T-helper 22 cell (primary cell): ENCODE measurements at regions not wholly inside any gene's neighbourhood (a gene's known extent, or its start where the extent isn't known, plus 50 kb on each side); places are given as distances from the start of the nearest gene placed in this dataset.
"Not testable (repeated sequence)": the region's sequence is repeated elsewhere in the genome, so short reads cannot be mapped to it uniquely, and the experiment has no call there.

Experiments used
- DNase-seq: peaks from one replicate; pipeline ENCODE4 v3.0.0-alpha.2; 2020; ENCODE audit warnings: low read depth

DNA sequence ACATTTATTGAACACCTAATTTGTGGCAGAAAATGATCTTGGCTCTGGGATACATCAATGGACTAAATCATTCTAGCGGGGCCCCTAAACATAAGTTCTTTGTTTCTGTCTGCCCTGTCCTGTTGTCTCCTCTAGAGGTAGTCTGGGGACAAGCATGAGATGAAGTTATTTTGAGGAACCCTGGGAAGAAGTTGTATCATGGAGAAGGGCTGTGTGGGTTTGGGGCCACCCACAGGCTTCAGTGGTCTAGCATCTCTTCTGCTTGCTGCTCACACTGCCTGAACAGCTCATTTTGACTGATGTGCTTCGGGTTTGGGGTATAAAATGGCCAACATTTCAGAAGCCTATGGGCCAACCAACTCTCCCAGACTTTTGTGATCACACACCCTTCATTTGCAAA is 50.3 kb upstream of the OSBPL11 start:
- no peak for DNase-seq

DNA sequence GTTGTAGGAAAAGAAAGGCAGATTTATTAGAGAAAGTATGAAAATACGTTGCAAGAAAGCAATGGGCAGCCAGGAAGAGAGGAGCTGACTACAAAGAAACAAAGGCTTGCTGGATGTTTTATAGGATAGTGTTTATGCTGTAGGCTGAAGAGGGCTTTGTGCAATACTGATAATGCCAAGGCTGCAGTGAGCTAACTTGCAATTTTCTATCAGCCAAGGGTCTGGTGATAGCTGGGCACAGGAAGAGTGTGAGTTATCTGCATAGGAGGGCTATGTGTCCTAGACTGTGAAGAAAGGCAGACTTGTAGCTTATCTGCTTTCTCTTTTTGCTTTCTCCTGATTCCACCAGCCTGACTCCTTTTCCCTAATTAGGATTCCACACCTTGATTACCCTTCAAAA is 51.3 kb upstream of the OSBPL11 start:
- no peak for DNase-seq

DNA sequence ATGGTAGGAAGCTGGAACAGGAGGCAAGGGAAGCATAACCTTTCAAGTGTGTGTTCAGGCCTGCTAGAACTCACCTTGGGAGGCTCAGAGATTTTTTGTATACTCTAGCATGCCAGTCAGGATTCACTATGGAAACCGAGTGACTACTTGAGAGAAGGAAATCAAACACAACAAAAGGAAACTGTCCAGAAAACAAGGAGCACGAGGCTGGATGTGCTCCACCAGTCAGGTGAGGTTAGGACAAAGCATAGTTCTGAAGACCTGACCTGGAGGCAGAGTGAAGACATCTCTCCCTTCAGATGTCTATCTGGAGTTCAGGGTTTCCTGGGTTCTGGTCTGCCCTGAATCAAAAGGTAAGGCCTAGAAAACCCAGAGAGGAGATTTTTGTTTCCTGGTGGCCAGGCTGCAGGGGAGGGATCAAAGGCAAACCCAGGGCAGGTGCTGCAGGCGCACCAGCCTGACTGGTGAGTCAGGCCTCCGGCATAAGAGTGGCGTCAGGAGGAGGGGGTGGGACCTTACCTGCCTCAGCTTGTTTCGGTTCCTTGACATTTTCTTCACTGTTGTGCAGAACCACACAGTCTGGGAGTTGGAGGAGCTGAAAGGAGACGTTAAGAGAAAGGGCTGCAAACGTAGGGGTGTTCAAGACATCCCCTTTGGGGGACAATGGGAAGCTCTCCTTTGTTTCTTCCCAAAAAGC is 52.2 kb upstream of the OSBPL11 start:
- no peak for DNase-seq

DNA sequence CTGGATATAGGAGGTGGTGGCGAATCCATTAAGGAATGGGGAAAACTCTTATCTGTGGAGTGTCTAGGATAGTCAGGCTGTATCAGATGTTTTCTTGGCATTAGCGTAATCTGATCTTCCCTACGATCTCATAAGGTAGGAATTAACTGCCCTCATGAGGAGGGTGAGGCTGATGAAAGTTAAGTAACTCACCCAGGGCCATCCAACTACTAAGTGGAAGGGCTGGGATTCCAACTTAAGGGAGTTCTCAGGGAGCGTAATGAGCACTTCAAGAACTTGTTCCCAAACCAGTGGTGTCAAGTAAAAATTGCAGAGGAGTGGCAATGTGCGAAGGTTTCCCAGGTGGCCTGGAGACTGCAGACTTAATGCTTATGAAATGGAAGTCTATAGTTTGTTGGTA is 55.9 kb upstream of the OSBPL11 start:
- no peak for DNase-seq

DNA sequence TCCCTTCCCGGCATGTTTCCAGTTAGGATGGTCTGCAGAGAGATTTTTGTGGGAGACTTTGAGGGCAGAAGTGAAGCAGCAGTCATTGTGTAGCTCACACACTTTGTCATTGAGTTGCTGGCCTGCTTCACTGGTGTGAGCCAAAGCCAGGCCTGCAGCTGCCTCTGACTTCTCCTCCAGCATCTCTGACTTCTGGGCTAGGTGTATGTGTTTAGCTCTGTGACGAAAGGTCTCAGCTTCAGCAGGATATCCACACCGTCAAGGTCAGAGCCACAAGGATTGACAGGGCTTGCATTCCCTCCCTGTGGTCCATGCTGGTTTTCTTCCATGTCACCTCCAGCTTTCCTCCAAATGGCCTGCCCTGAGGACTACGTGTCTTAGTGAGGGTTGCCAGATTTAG is 57.1 kb upstream of the OSBPL11 start:
- DNase-seq, result no peak

DNA sequence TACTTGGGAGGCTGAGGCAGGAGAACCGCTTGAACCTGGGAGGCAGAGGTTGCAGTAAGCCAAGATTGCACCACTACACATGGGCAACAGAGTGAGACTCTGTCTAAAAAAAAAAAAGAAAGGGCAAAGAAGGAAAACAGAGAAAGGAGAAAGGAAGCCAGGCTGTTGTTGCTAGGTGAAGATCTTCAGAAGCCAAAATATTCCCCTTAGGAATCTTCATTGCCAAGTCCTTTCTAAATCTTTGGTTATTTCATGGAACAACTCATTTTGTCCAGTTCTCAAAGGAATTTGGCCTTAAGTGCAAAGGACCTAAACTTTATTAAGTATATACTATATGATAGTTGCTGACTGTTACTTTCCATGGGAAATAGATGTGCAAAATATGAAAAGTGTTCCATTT is 59.2 kb upstream of the OSBPL11 start:
- DNase-seq, result no peak

DNA sequence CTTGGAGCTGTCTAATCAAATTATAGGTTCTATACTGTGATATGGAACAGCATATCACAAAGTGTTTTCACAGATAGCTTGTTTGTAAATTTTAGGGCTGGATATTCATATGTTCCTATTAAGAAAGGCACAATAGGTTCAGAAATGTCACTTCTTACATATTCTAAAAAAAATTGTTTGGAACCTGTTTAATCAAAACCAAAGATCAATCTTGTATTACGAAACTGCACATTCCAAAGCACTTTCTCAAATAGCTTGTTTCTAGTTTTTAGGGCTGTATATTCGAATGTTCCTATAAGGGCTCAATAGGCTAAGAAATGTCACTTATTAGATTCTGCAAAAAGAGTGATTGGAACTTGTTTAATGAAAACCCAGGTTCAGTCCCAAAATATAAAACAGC is 67.4 kb upstream of the OSBPL11 start:
- DNase-seq, result no peak

DNA sequence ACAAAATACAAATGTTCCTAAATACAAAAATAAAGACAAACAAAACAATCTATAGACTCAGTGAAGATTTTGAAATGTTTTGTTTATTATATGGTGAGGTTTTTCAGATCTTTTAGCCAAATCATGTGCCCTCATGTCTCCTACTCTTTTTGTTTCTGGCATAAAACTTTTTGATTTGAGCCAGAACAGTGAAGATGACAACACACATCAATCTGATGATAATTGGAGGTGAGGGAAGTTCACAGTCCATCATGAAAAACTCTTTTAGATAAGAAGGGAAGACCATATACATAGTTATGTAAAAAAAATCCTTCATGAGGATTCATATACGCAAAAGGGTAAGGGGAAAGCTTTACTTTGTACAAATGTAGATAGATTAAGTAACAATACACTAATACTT is 75.1 kb upstream of the OSBPL11 start:
- no peak for DNase-seq

DNA sequence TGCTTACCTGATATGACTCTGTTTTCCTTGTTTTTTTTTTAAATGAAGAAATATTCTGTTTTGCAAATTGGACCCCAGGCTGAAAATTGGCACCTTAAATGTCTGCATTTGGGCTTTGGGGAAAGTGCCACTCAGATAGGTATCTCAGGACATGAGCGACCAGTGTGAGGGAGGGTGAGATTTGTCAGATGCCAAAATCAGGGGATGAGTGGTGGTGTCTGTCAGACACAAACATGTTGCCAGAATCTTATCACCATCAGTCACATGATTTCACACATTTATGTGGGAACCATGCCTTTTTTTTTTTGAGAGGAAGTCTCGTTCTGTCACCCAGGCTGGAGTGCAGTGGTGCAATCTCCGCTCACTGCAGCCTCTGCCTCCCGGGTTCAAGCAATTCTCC is 75.6 kb upstream of the OSBPL11 start:
- DNase-seq, result no peak

DNA sequence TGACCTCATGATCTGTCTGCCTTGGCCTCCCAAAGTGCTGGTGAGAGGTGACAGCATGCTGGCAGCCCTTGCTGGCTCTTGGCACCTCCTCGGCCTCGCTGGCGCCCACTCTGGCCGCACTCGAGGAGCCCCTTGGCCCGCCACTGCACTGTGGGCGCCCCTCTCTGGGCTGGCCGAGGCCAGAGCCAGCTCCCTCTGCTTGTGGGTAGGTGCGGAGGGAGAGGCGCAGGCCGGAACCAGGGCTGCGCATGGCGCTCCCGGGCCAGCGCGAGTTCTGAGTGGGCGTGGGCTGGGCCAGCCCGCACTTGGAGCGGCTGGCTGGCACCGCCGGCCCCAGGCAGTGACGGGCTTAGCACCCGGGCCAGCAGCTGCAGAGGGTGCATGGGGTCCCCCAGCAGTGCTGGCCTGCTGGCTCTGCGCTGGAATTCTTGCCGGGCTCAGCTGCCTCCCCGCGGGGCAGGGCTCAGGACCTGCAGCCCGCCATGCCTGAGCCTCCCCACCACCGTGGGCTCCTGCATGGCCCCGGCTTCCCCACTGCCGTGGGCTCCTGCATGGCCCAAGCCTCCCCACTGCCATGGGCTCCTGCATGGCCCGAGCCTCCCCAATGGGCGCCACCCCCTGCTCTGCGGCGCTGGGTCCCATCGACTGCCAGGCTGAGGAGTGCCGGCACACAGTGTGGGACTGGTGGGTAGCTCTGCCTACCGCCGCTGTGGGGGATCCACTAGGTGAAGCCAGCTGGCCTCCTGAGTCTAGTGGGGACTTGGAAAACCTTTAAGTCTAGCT is 76.4 kb upstream of the OSBPL11 start:
- no peak for DNase-seq

DNA sequence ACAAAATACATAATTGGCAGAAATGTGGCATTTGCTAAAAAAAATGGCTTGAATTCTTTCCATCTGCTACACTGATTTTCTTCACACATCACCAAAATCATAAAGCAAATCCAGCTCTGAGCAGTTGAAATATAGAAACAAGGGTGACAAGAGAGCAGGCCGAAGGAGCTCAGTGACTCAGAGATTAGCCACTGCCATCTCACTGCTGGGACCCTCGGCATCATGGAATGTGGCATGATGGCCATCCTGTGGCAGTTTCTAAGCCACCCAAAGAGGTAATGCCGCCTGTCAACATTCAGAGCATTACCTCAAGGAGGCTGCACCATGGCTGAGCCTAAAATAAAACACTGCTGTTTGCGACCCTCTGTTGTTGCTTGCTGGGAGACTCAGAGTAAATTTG is 80.5 kb upstream of the OSBPL11 start:
- no peak for DNase-seq

DNA sequence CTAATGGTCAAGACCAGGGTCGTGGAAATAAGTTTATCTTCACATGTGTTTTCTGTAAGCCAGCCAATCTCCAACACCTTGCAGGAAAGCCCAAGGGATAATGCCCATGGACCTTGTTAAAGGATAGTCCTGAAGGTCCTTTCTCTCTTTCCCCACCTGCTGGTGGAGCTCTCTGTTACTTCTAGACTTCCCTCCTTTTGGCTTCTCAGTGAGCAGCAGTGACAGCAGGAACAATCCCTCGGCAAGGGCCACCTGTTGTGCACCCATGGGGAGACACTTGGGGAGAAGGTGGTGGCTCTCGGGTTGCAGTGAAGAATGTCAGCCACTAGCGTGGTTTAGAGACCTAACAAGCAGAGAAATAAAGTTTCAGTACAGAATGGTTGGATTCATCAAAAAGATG is 84.0 kb upstream of the OSBPL11 start:
- DNase-seq, result no peak

DNA sequence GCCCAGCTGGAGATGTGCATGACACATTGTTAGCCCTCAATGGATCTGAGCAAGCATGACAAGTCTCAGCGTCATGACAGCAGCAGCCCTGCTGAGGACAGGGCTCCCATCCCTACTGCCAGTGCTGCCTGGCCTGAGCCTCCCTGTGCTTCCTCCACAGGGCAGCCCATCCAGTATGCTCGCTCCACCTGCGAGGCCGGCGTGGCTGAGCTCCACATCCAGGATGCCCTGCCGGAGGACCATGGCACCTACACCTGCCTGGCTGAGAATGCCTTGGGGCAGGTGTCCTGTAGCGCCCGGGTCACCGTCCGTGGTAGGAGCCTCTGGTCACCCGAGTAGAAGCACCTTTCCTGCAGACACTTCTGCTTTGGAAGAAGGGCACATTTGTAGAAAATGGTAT is 85.8 kb upstream of the OSBPL11 start:
- DNase-seq, result no peak

DNA sequence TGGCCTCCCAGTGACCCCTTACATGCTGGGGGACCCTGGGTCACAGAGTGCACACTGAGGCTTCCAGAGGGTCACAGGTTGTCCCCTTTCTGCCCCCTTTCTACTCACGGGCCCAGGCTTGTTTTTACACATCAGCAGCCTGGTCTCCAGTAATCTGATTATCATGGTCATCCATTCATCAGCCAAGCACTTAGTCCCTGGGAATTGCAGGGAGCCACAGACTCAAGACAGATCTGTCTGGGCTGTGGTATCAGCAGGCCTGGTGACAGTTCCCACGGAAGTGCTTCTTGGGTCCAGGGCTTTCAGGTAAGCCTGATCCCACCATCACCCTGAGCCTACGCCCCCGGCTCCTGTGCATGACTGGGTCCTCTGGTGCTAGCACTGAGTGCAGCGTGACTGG is 86.6 kb upstream of the OSBPL11 start:
- DNase-seq, result not testable (repeated sequence)

DNA sequence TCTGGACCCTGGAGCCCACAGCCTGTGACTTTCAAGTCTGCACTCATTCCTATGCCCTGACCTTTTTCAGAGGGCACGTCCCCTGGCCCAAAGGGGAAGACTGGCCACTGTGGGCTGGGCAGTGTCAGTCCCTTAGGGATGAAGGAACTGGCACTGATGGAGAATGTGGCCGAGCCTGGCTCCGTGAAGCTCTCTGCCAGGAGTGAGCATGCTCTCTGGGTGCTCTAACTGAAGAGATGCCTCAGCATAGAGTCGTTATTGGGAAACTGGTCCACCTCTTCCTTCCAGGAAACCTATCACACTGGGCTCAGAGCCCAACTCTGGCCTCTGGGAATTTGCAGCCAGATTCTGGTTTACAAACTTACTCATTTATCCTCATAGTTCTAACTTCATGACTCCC is 87.3 kb upstream of the OSBPL11 start:
- DNase-seq, result not testable (repeated sequence)

DNA sequence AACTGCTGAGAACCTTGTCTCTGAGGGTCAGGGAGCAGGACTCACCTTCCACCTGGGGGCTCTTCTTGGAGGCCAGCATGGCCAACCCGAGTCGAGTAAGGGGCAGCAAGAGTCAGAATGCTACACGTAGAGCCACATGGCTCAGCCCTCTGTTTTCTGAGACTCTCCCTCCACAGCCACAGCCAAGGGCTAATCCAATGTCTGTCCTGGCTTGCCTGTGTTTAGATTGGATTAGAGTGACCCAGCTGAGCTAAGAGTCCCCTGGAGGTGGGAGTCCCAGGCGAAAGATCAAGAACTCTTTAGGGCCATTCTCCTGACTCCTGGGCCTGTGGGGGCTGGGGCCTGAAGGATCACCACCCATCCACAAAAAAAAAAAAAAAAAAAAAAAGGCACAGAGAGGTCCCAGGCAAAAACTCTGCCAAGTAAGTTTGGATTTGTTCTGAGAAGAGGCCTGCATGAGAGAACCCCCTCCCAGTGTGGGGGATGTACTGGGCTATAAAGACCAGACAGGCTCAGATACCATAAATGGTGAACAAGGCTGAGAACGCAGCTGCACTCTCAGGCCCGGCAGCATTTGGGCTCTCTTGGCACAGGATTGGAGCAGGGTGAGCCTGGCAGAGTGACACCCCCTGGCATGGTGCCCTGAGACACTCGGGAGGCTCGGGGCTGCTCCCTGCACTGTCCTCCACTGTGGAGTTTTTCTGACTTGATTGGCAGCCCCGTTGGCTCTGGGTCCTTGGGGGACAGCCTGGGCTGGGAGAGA is 88.0 kb upstream of the OSBPL11 start:
- no peak for DNase-seq

DNA sequence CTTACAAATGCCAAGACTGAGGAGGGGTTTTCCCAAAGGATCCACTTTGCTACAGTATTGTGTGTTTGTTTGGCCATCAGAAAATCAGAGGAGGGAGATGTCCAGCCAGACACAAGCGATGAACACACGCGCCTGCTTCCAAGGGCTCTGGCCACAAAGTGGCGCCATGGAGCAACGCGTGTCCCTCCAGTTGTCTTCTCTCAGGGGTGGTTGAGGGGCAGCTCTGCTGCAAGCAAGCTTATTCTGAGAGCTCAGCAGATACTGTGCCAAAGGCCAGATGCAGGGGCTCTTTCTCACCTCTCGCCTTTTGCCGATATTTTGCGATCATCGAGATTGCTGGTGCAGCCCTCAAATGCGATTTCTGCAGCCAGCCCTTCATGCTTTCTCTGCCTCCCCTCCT is 88.9 kb upstream of the OSBPL11 start:
- no peak for DNase-seq

DNA sequence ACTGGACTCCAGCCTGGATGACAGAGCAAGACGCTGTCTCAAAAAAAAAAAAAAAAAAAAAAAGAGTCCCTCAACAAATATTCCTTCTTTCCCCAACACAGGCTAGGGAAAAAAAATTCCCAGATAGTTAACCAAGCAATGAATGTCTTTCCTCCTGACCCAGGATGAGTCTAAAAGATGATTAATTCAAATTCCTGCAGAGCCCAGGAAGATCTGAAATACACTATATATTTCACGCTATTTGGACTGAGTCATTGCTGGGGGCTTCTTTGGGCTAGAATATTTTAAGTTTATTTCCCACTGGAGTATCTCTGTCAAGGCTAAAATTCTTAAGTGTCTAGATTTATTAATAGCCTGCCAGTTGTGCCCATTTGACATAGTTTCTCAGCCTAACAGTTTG is 90.4 kb upstream of the OSBPL11 start:
- DNase-seq, result not testable (repeated sequence)

DNA sequence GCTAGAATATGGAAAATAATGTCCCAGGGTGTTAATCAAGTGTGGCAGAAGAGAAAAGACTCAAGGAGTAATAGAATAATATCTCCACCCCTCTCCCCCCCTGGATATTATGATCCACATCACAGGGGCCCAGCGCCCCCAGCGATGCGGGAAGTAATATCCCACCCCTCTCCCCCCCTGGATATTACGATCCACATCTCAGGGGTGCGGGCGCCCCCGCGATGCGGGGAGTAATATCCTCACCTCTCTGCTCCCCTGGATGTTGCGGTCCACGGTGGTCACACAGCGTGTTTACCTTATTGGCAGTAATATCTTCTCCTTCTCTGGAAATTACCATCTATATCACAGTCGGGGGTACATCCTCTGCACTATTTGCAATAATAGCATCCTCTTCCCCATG is 97.1 kb upstream of the OSBPL11 start:
- no peak for DNase-seq

DNA sequence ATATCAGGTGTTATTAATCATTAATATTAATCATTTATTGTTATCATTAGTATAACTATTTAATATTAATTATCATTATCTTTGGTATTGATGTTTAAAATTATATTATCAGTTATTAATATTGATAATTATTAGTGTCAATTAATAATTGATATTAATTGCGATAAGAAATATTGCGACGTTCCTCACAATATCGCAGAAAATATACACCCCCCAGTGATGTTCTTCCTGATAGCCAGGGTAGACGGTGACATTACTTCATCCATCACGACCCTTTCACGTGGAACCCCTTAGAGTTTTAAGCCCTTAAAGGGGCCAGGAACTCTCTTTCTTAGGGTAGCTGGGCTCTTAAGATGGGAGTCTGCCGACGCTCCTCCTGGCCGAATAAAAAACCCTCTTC is 98.6 kb upstream of the OSBPL11 start:
- no peak for DNase-seq

DNA sequence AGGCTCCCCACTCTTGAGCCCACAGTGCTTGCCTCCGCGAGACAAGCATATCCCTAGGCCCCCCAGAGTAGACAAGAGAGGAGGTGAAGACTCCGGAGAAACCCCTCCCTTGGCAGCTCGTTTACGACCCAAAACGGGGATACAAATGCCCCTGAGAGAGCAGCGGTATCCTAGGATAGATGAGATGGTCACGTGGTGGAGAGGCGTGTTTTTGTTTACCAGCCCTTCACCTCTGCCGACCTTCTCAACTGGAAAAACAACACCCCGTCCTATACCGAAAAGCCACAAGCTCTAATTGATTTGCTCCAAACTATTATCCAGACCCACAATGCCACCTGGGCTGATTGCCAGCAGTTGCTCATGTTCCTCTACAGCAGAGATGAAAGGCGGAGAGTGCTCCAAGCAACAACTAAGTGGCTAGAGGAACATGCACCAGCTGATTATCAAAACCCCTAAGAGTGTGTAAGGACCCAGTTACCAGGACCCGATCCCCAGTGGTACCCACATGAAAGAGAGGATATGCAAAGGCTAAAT is 99.5 kb upstream of the OSBPL11 start:
- no peak for DNase-seq

DNA sequence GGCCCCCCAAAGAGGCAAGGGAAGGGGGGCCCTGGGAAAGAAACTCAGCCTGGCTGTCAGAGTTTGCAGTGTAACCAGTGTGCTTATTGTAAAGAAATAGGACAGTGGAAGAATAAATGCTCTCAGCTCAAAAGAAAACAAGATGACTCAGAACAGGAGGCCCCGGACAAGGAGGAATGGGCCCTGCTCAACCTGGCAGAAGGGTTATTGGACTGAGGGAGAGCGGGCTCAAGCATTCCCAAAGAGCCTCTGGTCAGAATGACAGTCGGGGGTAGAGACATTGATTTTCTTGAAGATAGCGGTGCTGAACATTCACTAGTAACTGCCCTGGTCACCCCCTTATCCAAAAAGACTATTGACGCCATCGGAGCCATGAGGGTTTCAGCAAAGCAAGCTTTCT is 100.4 kb upstream of the OSBPL11 start:
- no peak for DNase-seq

DNA sequence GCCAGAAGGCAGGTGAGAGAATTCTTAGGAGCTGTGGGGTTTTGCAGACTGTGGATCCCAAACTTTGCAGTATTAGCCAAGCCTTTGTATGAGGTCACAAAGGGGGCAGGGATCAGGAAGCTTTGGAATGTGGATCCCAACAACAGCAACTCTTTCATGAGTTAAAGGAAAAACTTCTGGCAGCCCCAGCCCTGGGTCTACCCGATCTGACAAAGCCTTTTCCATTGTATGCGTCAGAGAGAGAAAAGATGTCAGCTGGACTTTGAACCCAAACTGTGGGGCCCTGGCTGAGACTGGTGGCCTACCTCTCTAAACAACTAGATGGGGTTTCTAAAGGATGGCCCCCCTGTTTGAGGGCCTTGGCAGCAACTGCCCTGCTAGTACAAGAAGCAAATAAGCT is 101.8 kb upstream of the OSBPL11 start:
- DNase-seq, result not testable (repeated sequence)
